NCI-H510A treated with DMSO at 0.1 percent for 48 hours (cell line): ENCODE measurements at regions not wholly inside any gene's neighbourhood (a gene's known extent, or its start where the extent isn't known, plus 50 kb on each side); places are given as distances from the start of the nearest gene placed in this dataset.
"Not testable (repeated sequence)": the region's sequence is repeated elsewhere in the genome, so short reads cannot be mapped to it uniquely, and the experiment has no call there.

Experiments
- DNase-seq: peaks from one replicate; lab custom pipeline; 2025; lab: John Stamatoyannopoulos, UW

- not testable (repeated sequence) for DNase-seq
These were observed 227.1 kb downstream of the KCTD12 start for GRCh38 chr13:76659074-76659473.

- DNase-seq: no peak
These were observed 229.7 kb downstream of the KCTD12 start for GRCh38 chr13:76656500-76656899.

- DNase-seq: no peak
These were observed 230.1 kb downstream of the KCTD12 start for GRCh38 chr13:76656056-76656455.

GRCh38 chr13:76654263-76654662 is 231.9 kb downstream of the KCTD12 start:
- DNase-seq: no peak

- DNase-seq: no peak
These were observed 234.9 kb downstream of the KCTD12 start for GRCh38 chr13:76651286-76651685.

- DNase-seq: no peak
These were observed 238.7 kb downstream of the KCTD12 start for GRCh38 chr13:76647550-76647949.

- DNase-seq: no peak
These were observed 239.3 kb downstream of the KCTD12 start for GRCh38 chr13:76646946-76647345.

- DNase-seq: no peak
These were observed 240.6 kb downstream of the KCTD12 start for GRCh38 chr13:76645632-76646031.

GRCh38 chr13:76644906-76645305 is 241.3 kb downstream of the KCTD12 start:
- DNase-seq: no peak

GRCh38 chr13:76643596-76643995 is 242.6 kb downstream of the KCTD12 start:
- no peak for DNase-seq

GRCh38 chr13:76641056-76641455 is 245.1 kb downstream of the KCTD12 start:
- no peak for DNase-seq

- DNase-seq: no peak
These were observed 247.3 kb downstream of the KCTD12 start for GRCh38 chr13:76638882-76639281.

- DNase-seq: no peak
These were observed 248.0 kb downstream of the KCTD12 start for GRCh38 chr13:76638181-76638580.

- no peak for DNase-seq
These were observed 248.5 kb downstream of the KCTD12 start for GRCh38 chr13:76637641-76638141.

GRCh38 chr13:76636829-76637228 is 249.4 kb downstream of the KCTD12 start:
- no peak for DNase-seq

GRCh38 chr13:76635232-76636230 is 250.7 kb downstream of the KCTD12 start:
- DNase-seq: no peak

GRCh38 chr13:76634431-76635191 is 251.6 kb downstream of the KCTD12 start:
- DNase-seq: no peak

- DNase-seq: no peak
These were observed 253.7 kb downstream of the KCTD12 start for GRCh38 chr13:76632401-76633044.

- no peak for DNase-seq
These were observed 255.5 kb downstream of the KCTD12 start for GRCh38 chr13:76630629-76631230.

- no peak for DNase-seq
These were observed 263.7 kb downstream of the KCTD12 start for GRCh38 chr13:76622315-76623040.

- no peak for DNase-seq
These were observed 264.5 kb downstream of the KCTD12 start for GRCh38 chr13:76621705-76622104.
